ENCODE measurements at regions not wholly inside any gene's neighbourhood (a gene's known extent, or its start where the extent isn't known, plus 50 kb on each side); places are given as distances from the start of the nearest gene placed in this dataset.

GRCh38 chr6:54515713-54516112 lies 207.5 kb downstream of the TINAG start:
- no peaks in the 10 kb centered on the region for H3K4me1 ChIP-seq

DNA sequence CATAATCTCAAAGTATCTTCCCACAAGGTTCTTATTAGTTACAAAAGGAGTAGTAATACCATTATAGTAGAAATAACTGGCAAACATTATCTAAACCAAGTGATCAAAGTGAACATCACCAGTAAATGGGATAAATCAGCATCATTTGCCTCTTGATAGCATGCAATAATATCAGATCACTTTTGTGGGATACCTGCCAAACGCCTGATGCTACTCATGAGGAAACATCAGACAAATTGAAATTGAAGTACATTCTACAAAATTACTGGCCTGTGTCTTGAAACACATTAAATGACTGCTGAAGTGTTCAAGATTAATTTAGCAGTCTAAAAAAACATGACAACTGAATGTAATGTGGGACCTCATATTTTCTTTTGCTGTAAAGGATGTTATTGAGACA lies 208.1 kb downstream of the TINAG start:
- no peaks in the 10 kb centered on the region for H3K27me3 ChIP-seq
- DNase-seq, result no peak
- H3K9ac ChIP-seq (ENCODE audit: low read depth in 2 of 2, low read length in 2 of 2), result no peak overlapping the region
- no peaks in the 10 kb centered on the region for H3K9me3 ChIP-seq
- no peak for TF ChIP-seq CTCF (IDR thresholded peaks at IDR 0.05)
- no peak overlapping the region for H3K27ac ChIP-seq
- H3K36me3 ChIP-seq, result no peaks in the 10 kb centered on the region
- no peak overlapping the region for H3K4me3 ChIP-seq
- no peaks in the 10 kb centered on the region for H3K4me1 ChIP-seq
- intact Hi-C loops (cut with DNase I), result no loop called here

More at GRCh38 chr6:54515713-54516112, 207.5 kb downstream of the TINAG start:
- Histone ChIP-seq H3K36me3 (no peaks in the 10 kb centered on the region), H3K9ac (ENCODE audit: low read depth in 2 of 2, low read length in 2 of 2) (no peak overlapping the region), H3K27me3 (no peaks in the 10 kb centered on the region), H3K9me3 (no peaks in the 10 kb centered on the region), H3K4me3 (no peak overlapping the region), H3K27ac (no peak overlapping the region)
- intact Hi-C loops (cut with DNase I), result no loop called here
- DNase-seq, result no peak
- TF ChIP-seq CTCF (IDR thresholded peaks at IDR 0.05), result no peak

DNA sequence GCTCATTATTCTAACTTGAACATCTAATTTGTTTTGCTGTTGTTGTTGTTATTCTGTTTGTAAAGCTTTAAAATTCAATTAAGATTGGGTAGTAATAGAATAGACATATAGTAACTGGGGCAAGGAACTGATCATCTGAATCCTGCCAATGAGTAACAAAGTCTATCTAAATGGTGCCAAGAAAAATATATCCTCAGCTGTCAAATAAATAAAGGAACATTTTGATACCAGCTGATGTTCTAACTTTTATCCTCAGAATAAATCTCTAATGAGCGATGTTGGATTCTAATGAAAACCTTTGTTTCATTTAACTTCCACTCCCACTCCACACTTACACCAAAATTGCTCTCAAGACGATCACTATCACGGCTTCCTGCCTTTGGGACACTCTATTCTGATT lies 210.9 kb downstream of the TINAG start:
- no peaks in the 10 kb centered on the region for H3K36me3 ChIP-seq
- intact Hi-C loops (cut with DNase I), result no loop called here
- no peaks in the 10 kb centered on the region for H3K4me1 ChIP-seq
- no peaks in the 10 kb centered on the region for H3K9me3 ChIP-seq
- TF ChIP-seq CTCF (IDR thresholded peaks at IDR 0.05), result no peak
- no peaks in the 10 kb centered on the region for H3K27me3 ChIP-seq
- no peak overlapping the region for H3K27ac ChIP-seq
- H3K9ac ChIP-seq (ENCODE audit: low read depth in 2 of 2, low read length in 2 of 2), result no peak overlapping the region
- H3K4me3 ChIP-seq, result no peak overlapping the region
- DNase-seq, result no peak

- Histone ChIP-seq H3K36me3 (no peaks in the 10 kb centered on the region), H3K4me1 (no peaks in the 10 kb centered on the region), H3K9ac (ENCODE audit: low read depth in 2 of 2, low read length in 2 of 2) (no peak overlapping the region), H3K9me3 (no peaks in the 10 kb centered on the region), H3K4me3 (no peak overlapping the region), H3K27ac (no peak overlapping the region), H3K27me3 (no peaks in the 10 kb centered on the region)
- intact Hi-C loops (cut with DNase I), result no loop called here
- TF ChIP-seq CTCF (IDR thresholded peaks at IDR 0.05), result no peak
- DNase-seq, result no peak
Measured at GRCh38 chr6:54525731-54526130, 217.5 kb downstream of the TINAG start.

DNA sequence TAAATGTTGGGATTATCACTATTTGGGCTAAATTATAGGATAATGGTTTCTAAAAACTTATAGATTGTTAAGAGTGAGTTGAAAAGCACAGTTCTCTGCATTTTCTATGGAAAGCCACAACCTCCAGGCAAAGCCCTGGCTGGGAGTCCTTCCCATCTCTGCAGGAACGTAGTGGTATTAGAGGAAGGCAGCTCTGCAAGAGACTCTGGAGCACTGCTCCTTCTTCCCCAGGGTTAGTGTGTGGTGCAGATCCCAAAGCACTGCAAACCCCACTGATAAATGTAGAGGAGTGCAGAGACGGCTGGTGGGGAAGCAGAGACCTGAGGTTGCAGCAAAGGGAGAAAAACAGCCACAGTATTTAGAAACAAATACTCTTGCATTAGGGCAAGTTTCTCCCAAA lies 225.3 kb downstream of the TINAG start:
- intact Hi-C loops (cut with DNase I), result no loop called here
- Histone ChIP-seq H3K27me3 (no peaks in the 10 kb centered on the region), H3K4me3 (no peak overlapping the region), H3K36me3 (no peaks in the 10 kb centered on the region), H3K4me1 (no peaks in the 10 kb centered on the region), H3K9me3 (no peaks in the 10 kb centered on the region), H3K9ac (ENCODE audit: low read depth in 2 of 2, low read length in 2 of 2) (no peak overlapping the region), H3K27ac (no peak overlapping the region)
- no peak for DNase-seq
- no peak for TF ChIP-seq CTCF (IDR thresholded peaks at IDR 0.05)

- H3K9me3 ChIP-seq, result no peaks in the 10 kb centered on the region
- H3K27me3 ChIP-seq, result no peaks in the 10 kb centered on the region
- intact Hi-C loops (cut with DNase I), result no loop called here
- no peak for DNase-seq
- no peaks in the 10 kb centered on the region for H3K36me3 ChIP-seq
- no peak overlapping the region for H3K9ac ChIP-seq (ENCODE audit: low read depth in 2 of 2, low read length in 2 of 2)
- no peak overlapping the region for H3K4me3 ChIP-seq
- no peaks in the 10 kb centered on the region for H3K4me1 ChIP-seq
- TF ChIP-seq CTCF (IDR thresholded peaks at IDR 0.05), result no peak
- no peak overlapping the region for H3K27ac ChIP-seq
Measured at GRCh38 chr6:54535568-54535967, 227.3 kb downstream of the TINAG start.
